Memory B cell (primary cell): ENCODE measurements at regions not wholly inside any gene's neighbourhood (a gene's known extent, or its start where the extent isn't known, plus 50 kb on each side); places are given as distances from the start of the nearest gene placed in this dataset.

Source experiments
- ATAC-seq: fragments of 150-1000 bp; cut with Tn5 transposase; 2 replicates; pipeline ENCODE4 v1.10.0; 2021; ENCODE audit warnings: low read depth, mild to moderate bottlenecking, moderate library complexity
- DNase-seq, 2 donors: peaks; one replicate each; pipeline ENCODE4 v3.0.0; 2022; ENCODE audit warnings: low spot score in 2 of 2
- H3K27ac Mint-ChIP-seq: one replicate; pipeline ENCODE4 v1.8.0; 2022; ENCODE audit warnings: mild to moderate bottlenecking, moderate library complexity, mixed read lengths
- H3K27me3 Mint-ChIP-seq: one replicate; pipeline ENCODE4 v1.8.0; 2022; ENCODE audit warnings: mixed read lengths
- H3K36me3 Mint-ChIP-seq: one replicate; pipeline ENCODE4 v1.8.0; 2022; ENCODE audit warnings: mild to moderate bottlenecking, mixed read lengths
- H3K4me1 Mint-ChIP-seq: one replicate; pipeline ENCODE4 v1.8.0; 2022; ENCODE audit warnings: mixed read lengths
- H3K4me3 Mint-ChIP-seq: one replicate; pipeline ENCODE4 v1.8.0; 2022; ENCODE audit warnings: mild to moderate bottlenecking, moderate library complexity, mixed read lengths
- H3K9me3 Mint-ChIP-seq: one replicate; pipeline ENCODE4 v1.8.0; 2022; ENCODE audit warnings: mixed read lengths

DNA sequence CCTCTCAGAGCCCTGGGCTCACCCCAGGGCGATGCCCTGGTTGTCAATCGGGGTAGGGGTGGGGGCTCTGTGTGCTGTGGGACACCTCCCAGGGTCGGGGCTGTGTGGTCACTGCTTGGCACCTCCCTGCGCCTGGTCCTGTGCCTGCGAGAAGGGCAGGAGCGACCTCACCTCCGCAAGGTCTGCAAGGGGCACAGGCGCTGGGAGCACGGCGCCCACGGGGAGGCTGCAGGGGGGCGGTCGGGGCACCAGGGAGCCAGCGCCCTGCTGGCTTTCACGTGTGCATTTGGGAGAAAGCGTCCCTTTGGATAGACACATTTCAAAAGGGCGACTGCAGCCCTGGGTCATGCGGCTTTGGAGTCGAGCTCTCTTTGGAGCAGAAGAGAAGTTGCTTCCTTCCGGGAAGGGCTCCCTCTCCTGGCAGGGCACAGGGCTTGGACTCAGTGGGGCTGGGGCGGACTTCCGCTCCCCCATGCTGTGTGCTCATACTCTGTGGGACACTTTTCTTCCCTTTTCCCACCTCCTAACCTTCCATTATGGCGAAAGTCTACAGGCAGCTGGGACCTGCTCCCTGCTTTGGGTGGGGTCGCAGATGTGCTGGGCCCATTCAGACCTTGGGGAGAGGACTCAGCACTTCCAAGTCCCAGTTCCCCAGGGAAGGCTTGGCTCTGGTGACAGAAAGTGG lies 52.9 kb upstream of the SLC28A3 start:
- no peaks in the 10 kb centered on the region for H3K36me3 Mint-ChIP-seq
- H3K9me3 Mint-ChIP-seq: no peaks in the 10 kb centered on the region

DNA sequence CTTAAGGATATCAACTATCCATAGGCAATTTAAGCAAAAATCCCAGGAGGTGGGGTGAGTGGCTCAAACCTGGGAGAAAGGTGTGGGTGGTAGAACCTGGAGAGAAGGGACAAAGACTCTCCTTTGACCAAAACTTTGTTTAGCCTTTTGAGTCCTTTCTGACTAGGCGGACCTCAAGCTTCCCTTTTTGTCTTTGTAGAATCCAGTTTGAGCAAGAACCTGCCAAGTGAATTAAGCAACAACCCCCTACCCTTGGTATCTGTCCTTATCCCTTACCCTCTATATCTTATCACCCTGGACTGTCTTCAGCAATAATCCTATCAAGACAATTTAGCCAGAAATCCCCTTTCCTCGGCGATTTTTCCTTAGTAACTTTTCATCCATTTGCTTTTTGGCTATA lies 53.5 kb upstream of the SLC28A3 start:
- H3K27ac Mint-ChIP-seq: no peak overlapping the region
- no peaks in the 10 kb centered on the region for H3K9me3 Mint-ChIP-seq
- H3K4me1 Mint-ChIP-seq: no peaks in the 10 kb centered on the region
- H3K4me3 Mint-ChIP-seq: no peak overlapping the region
- H3K36me3 Mint-ChIP-seq: no peaks in the 10 kb centered on the region
- no peak for ATAC-seq
- peaks cover 8% of the 10 kb centered on the region for H3K27me3 Mint-ChIP-seq
- DNase-seq: no peak

More for the DNA sequence above, 52.9 kb upstream of the SLC28A3 start:
- peaks cover 8% of the 10 kb centered on the region for H3K27me3 Mint-ChIP-seq
- ATAC-seq (no peak), DNase-seq (no peak)
- no peaks in the 10 kb centered on the region for H3K4me1 Mint-ChIP-seq
- H3K27ac Mint-ChIP-seq: no peak overlapping the region
- no peak overlapping the region for H3K4me3 Mint-ChIP-seq

DNA sequence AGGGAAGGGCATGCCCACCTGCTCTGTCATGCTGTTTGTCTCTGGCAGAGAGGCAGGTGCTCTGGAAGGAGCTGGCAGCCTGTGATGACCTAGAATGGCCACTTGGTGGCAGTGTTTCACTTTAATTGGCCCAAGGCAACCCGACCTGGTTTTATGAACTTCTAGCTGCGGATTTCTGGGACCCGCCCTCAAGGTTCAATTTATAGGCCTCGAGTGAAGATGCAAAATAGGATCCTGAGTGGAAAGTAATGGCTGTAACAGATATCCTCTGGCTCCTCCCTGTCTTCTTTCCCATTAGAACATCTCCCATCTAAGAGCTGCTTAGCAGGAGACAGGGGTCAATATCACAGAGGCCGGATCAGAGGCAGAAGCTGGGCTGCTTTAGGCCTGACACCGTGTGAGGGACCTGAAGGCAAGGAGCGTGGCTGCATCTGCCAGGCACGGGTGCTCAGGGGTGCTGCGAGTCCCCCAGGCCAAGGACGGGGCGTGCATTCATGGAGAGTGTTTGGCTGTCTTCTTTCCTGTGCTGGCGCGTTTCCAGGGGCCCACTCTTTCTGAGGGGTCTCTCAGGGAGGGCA lies 56.7 kb upstream of the SLC28A3 start:
- DNase-seq (peak; percentile 54 to 63), ATAC-seq (peak; percentile 78)
- Mint-ChIP-seq H3K27ac (no peak overlapping the region), H3K27me3 (peaks cover 6% of the 10 kb centered on the region), H3K4me3 (no peak overlapping the region), H3K9me3 (peaks cover 3% of the 10 kb centered on the region), H3K36me3 (peaks cover 3% of the 10 kb centered on the region), H3K4me1 (no peaks in the 10 kb centered on the region)

DNA sequence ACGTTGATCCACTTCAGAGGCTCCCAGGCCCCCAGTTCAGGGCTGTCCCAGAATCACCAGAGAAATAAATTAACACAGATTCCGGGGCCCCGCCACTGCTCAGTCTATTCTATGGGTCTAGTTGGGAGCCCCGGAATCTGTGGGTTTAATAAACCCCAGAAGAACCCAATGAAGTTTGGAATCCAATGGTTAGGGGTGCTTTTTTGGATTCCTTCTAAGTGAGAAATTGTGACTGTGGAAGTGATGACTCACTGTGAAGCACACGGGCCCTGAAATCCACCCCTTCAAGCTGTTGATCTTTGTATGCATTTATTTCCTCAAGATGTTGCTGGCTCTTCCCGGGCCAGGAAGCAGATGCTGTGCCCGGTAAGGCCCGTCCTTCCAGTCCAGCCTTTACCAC lies 57.3 kb upstream of the SLC28A3 start:
- H3K27me3 Mint-ChIP-seq: peaks cover 4% of the 10 kb centered on the region
- H3K27ac Mint-ChIP-seq: no peak overlapping the region
- DNase-seq: no peak
- peaks cover 3% of the 10 kb centered on the region for H3K36me3 Mint-ChIP-seq
- H3K4me3 Mint-ChIP-seq: no peak overlapping the region
- peaks cover 3% of the 10 kb centered on the region for H3K9me3 Mint-ChIP-seq
- H3K4me1 Mint-ChIP-seq: no peaks in the 10 kb centered on the region
- no peak for ATAC-seq

DNA sequence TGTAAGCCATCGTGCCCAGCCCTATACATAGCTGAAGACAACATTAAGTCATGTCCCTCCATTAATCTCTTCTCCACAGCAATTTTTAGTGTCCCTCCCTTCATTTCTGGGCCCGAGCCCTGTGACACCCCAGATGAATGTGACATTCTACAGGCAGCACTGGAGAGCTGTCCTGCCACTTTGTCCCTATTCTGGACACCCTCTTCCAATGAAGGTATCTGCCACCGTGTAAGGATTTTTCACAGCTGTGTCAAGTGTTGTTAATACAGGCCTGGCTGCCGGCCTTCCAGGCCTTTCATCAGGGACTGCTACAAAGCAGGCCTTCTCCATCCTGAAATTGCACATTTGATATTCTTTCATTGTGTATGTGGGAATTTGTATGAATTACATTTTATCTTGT lies 62.0 kb upstream of the SLC28A3 start:
- Mint-ChIP-seq H3K4me1 (no peaks in the 10 kb centered on the region), H3K36me3 (peaks cover 3% of the 10 kb centered on the region), H3K9me3 (peaks cover 3% of the 10 kb centered on the region), H3K27ac (no peak overlapping the region), H3K4me3 (no peak overlapping the region), H3K27me3 (no peaks in the 10 kb centered on the region)
- no peak for DNase-seq
- ATAC-seq: no peak

DNA sequence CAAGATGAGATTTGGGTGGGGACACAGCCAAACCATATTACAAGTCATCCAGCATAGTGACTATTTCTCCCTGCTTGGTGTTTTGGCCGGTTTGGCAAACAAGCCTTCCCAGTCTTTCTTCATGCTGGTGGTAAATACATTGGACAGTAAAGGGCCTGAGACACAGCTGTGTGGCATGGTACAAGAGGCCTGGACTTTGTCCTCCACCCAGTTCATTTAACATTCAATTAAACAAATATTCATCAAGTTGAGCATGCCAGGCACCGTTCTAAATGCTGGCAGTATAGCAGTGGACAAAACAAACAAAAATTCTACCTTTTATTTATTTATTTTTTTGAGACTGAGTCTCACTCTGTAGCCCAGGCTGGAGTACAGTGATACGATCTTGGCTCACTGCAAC lies 62.7 kb upstream of the SLC28A3 start:
- H3K4me3 Mint-ChIP-seq: no peak overlapping the region
- no peak overlapping the region for H3K27ac Mint-ChIP-seq
- H3K4me1 Mint-ChIP-seq: no peaks in the 10 kb centered on the region
- H3K36me3 Mint-ChIP-seq: peaks cover 3% of the 10 kb centered on the region
- H3K27me3 Mint-ChIP-seq: no peaks in the 10 kb centered on the region
- no peak for DNase-seq
- no peak for ATAC-seq
- H3K9me3 Mint-ChIP-seq: peaks cover 3% of the 10 kb centered on the region

DNA sequence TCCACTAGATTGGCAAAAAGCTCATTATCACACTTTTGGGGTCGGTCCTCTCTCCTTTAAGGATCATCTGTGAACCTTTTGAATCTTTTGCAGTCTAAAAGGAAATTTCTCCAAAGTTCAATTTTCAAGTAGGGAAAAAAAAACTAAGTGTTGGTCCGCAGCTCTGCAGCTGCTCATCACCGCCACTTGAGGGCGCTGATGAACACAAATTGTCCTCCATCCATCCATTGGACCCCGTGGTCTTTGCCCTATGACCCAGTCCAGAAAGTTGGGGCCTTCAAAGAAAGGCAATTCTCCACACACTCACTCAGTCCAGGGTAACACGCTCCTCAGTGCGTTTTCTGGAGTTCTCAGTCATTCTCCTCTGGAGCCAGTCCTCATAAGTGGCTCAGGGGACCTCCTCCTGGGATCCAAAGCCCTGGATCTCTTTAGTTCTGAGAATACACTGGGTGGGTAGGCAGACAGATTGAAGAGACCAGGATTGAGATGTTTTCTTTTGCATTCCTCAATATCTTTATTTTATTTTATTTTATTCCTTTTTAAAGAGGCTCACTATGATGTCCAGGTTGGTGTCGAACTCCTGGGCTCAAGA lies 63.6 kb upstream of the SLC28A3 start:
- Mint-ChIP-seq H3K9me3 (peaks cover 3% of the 10 kb centered on the region), H3K27ac (no peak overlapping the region), H3K4me3 (no peak overlapping the region), H3K27me3 (no peaks in the 10 kb centered on the region), H3K4me1 (no peaks in the 10 kb centered on the region), H3K36me3 (peaks cover 3% of the 10 kb centered on the region)
- DNase-seq (no peak), ATAC-seq (no peak)

DNA sequence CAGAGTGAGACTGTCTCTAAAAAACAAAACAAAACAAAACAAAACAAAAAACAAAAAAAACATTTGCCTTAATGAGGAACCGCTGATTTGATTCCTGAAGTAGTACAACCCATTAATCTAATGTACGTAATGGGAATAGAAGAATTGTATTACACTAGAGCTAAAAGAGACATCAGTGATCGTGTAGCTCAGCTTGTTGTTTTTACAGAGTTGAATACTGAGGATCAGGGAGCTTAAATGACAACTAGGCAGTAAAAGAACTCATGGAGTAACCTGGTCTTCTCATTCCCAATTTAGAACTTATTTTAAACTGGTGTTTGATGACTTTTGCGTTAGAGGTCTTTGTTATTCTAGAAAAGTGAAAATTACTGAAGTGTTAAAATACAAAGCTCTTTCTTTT lies 65.1 kb upstream of the SLC28A3 start:
- DNase-seq: no peak
- H3K4me1 Mint-ChIP-seq: no peaks in the 10 kb centered on the region
- no peaks in the 10 kb centered on the region for H3K27me3 Mint-ChIP-seq
- no peak for ATAC-seq
- H3K27ac Mint-ChIP-seq: no peak overlapping the region
- no peak overlapping the region for H3K4me3 Mint-ChIP-seq
- H3K36me3 Mint-ChIP-seq: no peaks in the 10 kb centered on the region
- H3K9me3 Mint-ChIP-seq: no peaks in the 10 kb centered on the region

DNA sequence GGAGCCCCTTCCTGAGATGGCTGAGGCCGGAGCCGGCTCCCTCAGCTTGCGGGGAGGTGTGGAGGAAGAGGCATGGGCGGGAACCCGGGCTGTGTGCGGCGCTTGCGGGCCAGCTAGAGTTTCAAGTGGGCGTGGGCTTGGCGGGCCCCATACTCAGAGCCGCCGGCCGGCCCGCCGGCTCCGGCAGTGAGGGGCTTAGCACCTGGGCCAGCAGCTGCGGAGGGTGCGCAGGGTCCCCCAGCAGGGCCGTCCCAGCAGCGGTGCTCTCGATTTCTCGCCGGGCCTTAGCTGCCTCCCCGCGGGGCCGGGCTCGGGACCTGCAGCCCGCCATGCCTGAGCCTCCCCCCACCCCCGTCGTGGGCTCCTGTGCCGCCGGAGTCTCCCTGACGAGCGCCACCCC lies 67.9 kb upstream of the SLC28A3 start:
- Mint-ChIP-seq H3K36me3 (no peaks in the 10 kb centered on the region), H3K4me1 (no peaks in the 10 kb centered on the region), H3K4me3 (no peak overlapping the region), H3K27me3 (no peaks in the 10 kb centered on the region), H3K9me3 (no peaks in the 10 kb centered on the region), H3K27ac (no peak overlapping the region)
- DNase-seq (no peak), ATAC-seq (no peak)

DNA sequence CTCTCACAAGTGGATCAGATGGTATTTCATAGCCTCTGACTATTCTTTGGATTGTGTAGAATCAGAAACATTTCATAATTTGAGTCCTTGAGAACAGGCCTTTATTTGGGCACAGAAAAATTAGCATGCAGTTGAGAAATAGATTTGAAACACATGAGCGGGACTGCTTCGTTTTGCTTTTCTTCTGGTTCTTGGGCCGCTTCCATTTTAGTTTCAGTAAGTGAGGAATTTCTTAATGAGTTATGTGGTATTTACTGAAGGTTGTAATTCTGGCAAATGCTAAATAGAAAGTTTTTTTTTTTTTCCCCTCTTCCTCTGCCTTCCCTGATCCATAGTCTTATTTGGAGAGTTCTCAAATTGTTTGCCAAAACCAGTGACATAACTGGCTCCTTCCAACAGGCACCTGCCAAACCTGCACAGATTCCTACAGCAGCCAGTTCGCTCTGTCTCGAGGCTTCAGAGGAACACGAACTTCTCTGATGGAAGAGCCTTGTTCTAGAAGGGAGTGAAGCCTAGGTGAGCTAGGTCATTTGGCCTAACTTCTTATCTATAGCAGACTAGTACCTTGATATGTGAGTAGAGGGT lies 71.2 kb upstream of the SLC28A3 start:
- no peaks in the 10 kb centered on the region for H3K4me1 Mint-ChIP-seq
- no peak for DNase-seq
- H3K4me3 Mint-ChIP-seq: no peak overlapping the region
- H3K9me3 Mint-ChIP-seq: no peaks in the 10 kb centered on the region
- H3K27ac Mint-ChIP-seq: no peak overlapping the region
- no peaks in the 10 kb centered on the region for H3K27me3 Mint-ChIP-seq
- ATAC-seq: no peak
- no peaks in the 10 kb centered on the region for H3K36me3 Mint-ChIP-seq

DNA sequence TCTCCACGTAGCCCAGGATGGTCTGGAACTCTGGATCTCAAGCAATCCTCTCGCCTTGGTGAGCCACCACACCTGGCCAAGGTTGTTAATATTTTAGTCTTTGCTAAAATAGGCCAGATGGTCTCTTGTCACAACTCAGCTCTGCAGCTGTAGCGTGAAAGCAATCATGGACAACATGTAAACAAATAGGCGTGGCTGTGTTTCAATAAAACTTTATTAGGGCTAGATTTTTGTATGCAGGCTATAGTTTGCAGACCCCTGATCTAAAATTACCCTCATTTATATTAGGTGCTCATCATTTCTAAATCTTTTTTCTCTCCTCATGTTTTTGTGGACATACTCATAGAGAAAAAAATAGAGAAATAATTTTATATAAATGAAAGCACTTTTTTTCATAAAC lies 72.1 kb upstream of the SLC28A3 start:
- ATAC-seq (no peak), DNase-seq (no peak)
- Mint-ChIP-seq H3K4me1 (no peaks in the 10 kb centered on the region), H3K27ac (no peak overlapping the region), H3K27me3 (no peaks in the 10 kb centered on the region), H3K9me3 (no peaks in the 10 kb centered on the region), H3K4me3 (no peak overlapping the region), H3K36me3 (no peaks in the 10 kb centered on the region)

DNA sequence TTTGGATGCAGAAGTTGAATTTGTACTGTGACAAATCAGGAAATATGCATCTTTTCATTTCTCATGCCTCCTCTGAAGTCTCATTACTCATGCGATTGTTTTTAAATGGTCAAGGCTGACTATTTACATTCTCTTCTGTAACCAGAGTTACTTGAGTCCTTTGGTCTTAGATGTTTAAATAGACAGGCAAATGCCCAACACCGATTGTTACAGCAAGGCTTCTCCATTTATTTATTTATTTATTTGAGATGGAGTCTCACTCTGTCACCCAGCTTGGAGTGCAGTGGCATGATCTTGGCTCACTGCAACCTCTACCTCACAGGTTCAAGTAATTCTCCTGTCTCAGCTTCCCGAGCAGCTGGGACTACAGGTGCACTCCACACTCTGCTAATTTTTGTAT lies 72.7 kb upstream of the SLC28A3 start:
- H3K4me1 Mint-ChIP-seq: no peaks in the 10 kb centered on the region
- no peak overlapping the region for H3K27ac Mint-ChIP-seq
- H3K9me3 Mint-ChIP-seq: no peaks in the 10 kb centered on the region
- H3K36me3 Mint-ChIP-seq: no peaks in the 10 kb centered on the region
- DNase-seq (no peak), ATAC-seq (no peak)
- no peak overlapping the region for H3K4me3 Mint-ChIP-seq
- H3K27me3 Mint-ChIP-seq: no peaks in the 10 kb centered on the region

DNA sequence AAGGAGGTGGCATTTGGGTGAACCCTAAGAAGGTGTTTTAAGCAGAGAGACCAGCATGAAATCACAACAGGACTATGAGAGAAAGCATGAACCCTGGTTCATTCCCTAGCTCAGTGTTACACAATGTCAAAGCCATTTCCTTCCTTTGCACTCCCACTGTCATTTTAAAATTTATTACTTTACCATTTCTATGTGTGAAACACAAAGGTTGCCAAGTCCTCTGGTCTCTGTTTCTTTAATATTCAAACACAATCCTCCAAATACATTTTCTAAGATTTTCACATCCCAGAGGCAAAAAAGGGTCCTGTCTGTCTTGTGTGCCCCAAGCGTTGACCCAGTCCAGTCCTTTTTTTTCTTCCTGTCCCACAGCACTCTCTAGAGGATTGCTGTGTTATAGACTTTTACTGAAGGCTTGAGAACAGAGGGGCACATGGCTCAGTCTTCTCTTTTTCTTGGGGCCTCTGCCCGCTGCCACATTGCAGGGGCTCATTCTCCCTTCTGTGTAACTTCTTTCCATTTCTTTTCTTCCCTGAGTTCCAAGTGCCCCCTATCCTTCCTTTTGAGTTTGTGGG lies 78.6 kb upstream of the SLC28A3 start:
- H3K27me3 Mint-ChIP-seq: peaks cover 5% of the 10 kb centered on the region
- no peaks in the 10 kb centered on the region for H3K36me3 Mint-ChIP-seq
- H3K4me3 Mint-ChIP-seq: no peak overlapping the region
- no peak overlapping the region for H3K27ac Mint-ChIP-seq
- no peaks in the 10 kb centered on the region for H3K4me1 Mint-ChIP-seq
- DNase-seq (no peak), ATAC-seq (no peak)
- no peaks in the 10 kb centered on the region for H3K9me3 Mint-ChIP-seq

DNA sequence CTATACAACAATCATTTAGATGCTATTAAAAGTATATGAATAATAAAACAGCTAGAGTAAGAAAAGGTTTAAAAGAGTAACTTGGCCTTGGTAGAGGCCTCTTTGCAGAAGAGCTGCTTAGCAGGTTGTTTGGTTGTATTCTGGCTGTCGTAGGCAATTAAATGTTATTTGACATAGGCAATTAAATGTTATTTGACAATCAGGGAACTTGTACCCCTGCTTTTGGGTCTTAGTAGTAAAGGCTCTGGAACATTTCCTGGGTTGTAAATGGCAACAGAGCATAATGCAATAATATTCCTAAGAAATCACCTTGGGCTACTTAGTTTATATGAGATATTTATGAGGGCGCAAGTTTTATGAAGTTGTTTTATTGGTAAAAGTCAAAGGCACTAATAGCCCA lies 84.4 kb upstream of the SLC28A3 start:
- Mint-ChIP-seq H3K27ac (no peak overlapping the region), H3K4me1 (no peaks in the 10 kb centered on the region), H3K27me3 (peaks cover 2% of the 10 kb centered on the region), H3K9me3 (peaks cover 3% of the 10 kb centered on the region), H3K4me3 (no peak overlapping the region), H3K36me3 (no peaks in the 10 kb centered on the region)
- DNase-seq: no peak
- no peak for ATAC-seq
